OCI-LY7 (cell line): ENCODE measurements at regions not wholly inside any gene's neighbourhood (a gene's known extent, or its start where the extent isn't known, plus 50 kb on each side); places are given as distances from the start of the nearest gene placed in this dataset.

Experiments used
- BruUV-seq: library from RNA; stranded (reverse); fragments of 400-500 nt; replicated peaks from 2 replicates; lab custom pipeline; 2021; lab: Mats Ljungman, UMichigan
- CTCF ChIA-PET: fragments of 300-600 bp; sonication (Branson Sonifier 250); formaldehyde crosslinking; loops from one replicate; lab custom pipeline; 2022; ENCODE audit warnings: antibody characterized with exemption; ENCODE audit not compliant: unreplicated experiment; lab: Charles Lee
- POLR2A ChIA-PET: fragments of 300-600 bp; sonication (Branson Sonifier 250); formaldehyde crosslinking; loops from one replicate; lab custom pipeline; 2022; ENCODE audit warnings: antibody characterized with exemption; lab: Charles Lee
- DNase-seq: peaks from one replicate; pipeline ENCODE4 v3.0.0-alpha.2; 2015; ENCODE audit warnings: low spot score
- H2AFZ ChIP-seq: fragments of 200-600 bp; sonication (generic), shearing (Covaris generic); 2 replicates; pipeline ENCODE4 v1.6.1; 2014; ENCODE audit warnings: mild to moderate bottlenecking, antibody characterized with exemption, low read length, moderate library complexity
- H3K27ac ChIP-seq: fragments of 200-600 bp; sonication (generic); 2 replicates; pipeline ENCODE4 v1.5.1; 2014; ENCODE audit warnings: mixed run types, low read depth, mild to moderate bottlenecking, moderate library complexity, low read length, inconsistent platforms; ENCODE audit not compliant: poor library complexity, severe bottlenecking
- H3K36me3 ChIP-seq: fragments of 200-600 bp; sonication (generic); 2 replicates; pipeline ENCODE4 v1.6.1; 2014; ENCODE audit warnings: mild to moderate bottlenecking, antibody characterized with exemption, low read length, moderate library complexity, mixed read lengths; ENCODE audit not compliant: insufficient read depth
- H3K4me1 ChIP-seq: fragments of 200-600 bp; sonication (generic); 2 replicates; pipeline ENCODE4 v1.5.1; 2014; ENCODE audit warnings: mild to moderate bottlenecking, low read length; ENCODE audit not compliant: insufficient read depth, poor library complexity, severe bottlenecking
- H3K4me2 ChIP-seq: fragments of 200-600 bp; sonication (generic); 2 replicates; pipeline ENCODE4 v1.6.1; 2014; ENCODE audit warnings: mild to moderate bottlenecking, low read length
- H3K4me3 ChIP-seq: fragments of 200-600 bp; sonication (generic); 2 replicates; pipeline ENCODE4 v1.5.1; 2014; ENCODE audit warnings: mild to moderate bottlenecking, low read depth, low read length; ENCODE audit not compliant: poor library complexity, severe bottlenecking
- H3K79me2 ChIP-seq: fragments of 200-600 bp; sonication (generic); 2 replicates; pipeline ENCODE4 v1.6.1; 2016; ENCODE audit warnings: low read depth, mild to moderate bottlenecking, low read length, moderate library complexity, mixed read lengths; ENCODE audit not compliant: insufficient read depth
- H3K9me2 ChIP-seq: fragments of 200-600 bp; sonication (generic); 2 replicates; pipeline ENCODE4 v1.6.1; 2016; ENCODE audit warnings: mild to moderate bottlenecking, low read length, mixed read lengths; ENCODE audit not compliant: insufficient read depth
- H3K9me3 ChIP-seq: fragments of 200-600 bp; sonication (generic); 2 replicates; pipeline ENCODE4 v1.6.1; 2014; ENCODE audit warnings: mild to moderate bottlenecking, mixed run types, low read length, mixed read lengths
- H4K20me1 ChIP-seq: fragments of 200-600 bp; sonication (generic); 2 replicates; pipeline ENCODE4 v1.6.1; 2014; ENCODE audit warnings: mild to moderate bottlenecking, antibody characterized with exemption, low read length, moderate library complexity, mixed read lengths; ENCODE audit not compliant: insufficient read depth
- CTCF ChIP-seq: fragments of 200-600 bp; sonication (generic); conservative IDR thresholded peaks from 2 replicates; pipeline ENCODE4 v1.5.1; 2014; ENCODE audit warnings: mild to moderate bottlenecking, antibody characterized with exemption, low read length, moderate library complexity, mixed read lengths
- EZH2phosphoT487 ChIP-seq: fragments of 200-600 bp; sonication (generic); IDR thresholded peaks from 2 replicates; pipeline ENCODE4 v1.6.1; 2018; ENCODE audit warnings: low read depth, borderline replicate concordance, mild to moderate bottlenecking, mixed run types, antibody characterized with exemption, low read length, moderate library complexity, mixed read lengths
- intact Hi-C: fragments of 100-400 bp; cut with micrococcal nuclease; formaldehyde crosslinking; loops from one replicate; pipeline ENCODE4 v1.10.0; 2022; ENCODE audit not compliant: unreplicated experiment

GRCh38 chr2:125169764-125170146, 1144.7 kb downstream of the CNTNAP5 start:
- Histone ChIP-seq H3K4me3 (no peak overlapping the region), H3K4me2 (no peak overlapping the region), H3K27ac (no peak overlapping the region), H3K36me3 (no peaks in the 10 kb centered on the region), H4K20me1 (no peaks in the 10 kb centered on the region), H3K79me2 (no peaks in the 10 kb centered on the region), H3K9me2 (no peaks in the 10 kb centered on the region), H3K4me1 (no peaks in the 10 kb centered on the region), H2AFZ (no peak overlapping the region), H3K9me3 (no peaks in the 10 kb centered on the region)
- BruUV-seq: no TSS peak
- TF ChIP-seq EZH2phosphoT487 (no peak), CTCF (no peak)
- ChIA-PET POLR2A (no interaction called here), CTCF (no interaction called here)
- no peak for DNase-seq
- intact Hi-C loops: no loop called here

GRCh38 chr2:125172181-125172580, 1147.1 kb downstream of the CNTNAP5 start:
- no peaks in the 10 kb centered on the region for H3K9me3 ChIP-seq
- no peaks in the 10 kb centered on the region for H3K79me2 ChIP-seq
- H2AFZ ChIP-seq: no peak overlapping the region
- ChIA-PET POLR2A (no interaction called here), CTCF (no interaction called here)
- no peaks in the 10 kb centered on the region for H3K36me3 ChIP-seq
- H3K4me3 ChIP-seq: no peak overlapping the region
- H4K20me1 ChIP-seq: no peaks in the 10 kb centered on the region
- no peak overlapping the region for H3K27ac ChIP-seq
- TF ChIP-seq CTCF (no peak), EZH2phosphoT487 (no peak)
- BruUV-seq: no TSS peak
- no peaks in the 10 kb centered on the region for H3K9me2 ChIP-seq
- no peak overlapping the region for H3K4me2 ChIP-seq
- H3K4me1 ChIP-seq: no peaks in the 10 kb centered on the region
- intact Hi-C loops: no loop called here
- no peak for DNase-seq

- Histone ChIP-seq H3K9me3 (no peaks in the 10 kb centered on the region), H3K27ac (no peak overlapping the region), H3K4me3 (no peak overlapping the region), H4K20me1 (no peaks in the 10 kb centered on the region), H2AFZ (no peak overlapping the region), H3K4me2 (no peak overlapping the region), H3K4me1 (no peaks in the 10 kb centered on the region), H3K79me2 (no peaks in the 10 kb centered on the region), H3K9me2 (no peaks in the 10 kb centered on the region), H3K36me3 (no peaks in the 10 kb centered on the region)
- BruUV-seq: no TSS peak
- CTCF ChIA-PET: no interaction called here
- intact Hi-C loops: no loop called here
- TF ChIP-seq EZH2phosphoT487 (no peak), CTCF (no peak)
- POLR2A ChIA-PET: no interaction called here
- no peak for DNase-seq
These were observed 1150.3 kb downstream of the CNTNAP5 start for GRCh38 chr2:125175415-125175814.
